ENCODE measurements at regions not wholly inside any gene's neighbourhood (a gene's known extent, or its start where the extent isn't known, plus 50 kb on each side); places are given as distances from the start of the nearest gene placed in this dataset.

DNA sequence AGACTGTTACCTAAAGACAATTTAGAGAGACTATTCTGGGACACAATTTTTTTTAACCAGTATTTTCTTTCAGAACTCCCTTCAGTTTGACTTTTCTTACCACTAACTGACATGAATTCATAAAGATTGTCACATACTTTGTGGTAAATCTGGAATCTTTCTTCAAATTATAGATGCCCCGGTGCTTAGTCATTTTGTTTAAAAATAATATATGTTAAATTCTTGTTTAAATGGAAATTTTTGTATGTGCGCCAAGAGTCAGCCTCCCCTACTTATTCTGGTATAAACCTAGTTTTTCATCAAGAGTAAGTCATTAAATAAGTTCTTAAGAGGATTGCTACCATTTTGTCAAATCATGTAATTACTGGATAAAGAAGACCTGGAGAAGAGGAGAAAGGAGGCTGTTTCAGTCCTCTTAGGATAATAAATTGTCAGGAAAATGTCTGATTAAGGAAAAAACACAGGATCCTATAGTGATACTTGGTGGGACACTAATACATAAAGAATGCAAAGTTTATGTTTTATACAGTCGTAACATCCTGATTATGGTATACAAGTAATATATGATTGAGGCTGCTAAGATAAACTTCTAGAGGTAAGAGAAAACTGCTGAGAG lies 424.4 kb downstream of the PMP22 start:
- Mint-ChIP-seq H3K36me3 (ENCODE audit: low read depth) (no peaks in the 10 kb centered on the region), H3K4me3 (no peak overlapping the region), H3K27me3 (ENCODE audit: insufficient read depth) (no peaks in the 10 kb centered on the region), H3K4me1 (ENCODE audit: low read depth) (no peaks in the 10 kb centered on the region), H3K9me3 (peaks cover 8% of the 10 kb centered on the region), H3K27ac (no peak overlapping the region)
- no peak for DNase-seq (ENCODE audit: low spot score)
- intact Hi-C loops (cut with micrococcal nuclease): no loop called here

- intact Hi-C loops (cut with micrococcal nuclease): no loop called here
- H3K27me3 Mint-ChIP-seq (ENCODE audit: insufficient read depth): no peaks in the 10 kb centered on the region
- H3K27ac Mint-ChIP-seq: no peak overlapping the region
- H3K9me3 Mint-ChIP-seq: peaks cover 5% of the 10 kb centered on the region
- no peaks in the 10 kb centered on the region for H3K36me3 Mint-ChIP-seq (ENCODE audit: low read depth)
- DNase-seq (ENCODE audit: low spot score): no peak
- no peak overlapping the region for H3K4me3 Mint-ChIP-seq
- H3K4me1 Mint-ChIP-seq (ENCODE audit: low read depth): no peaks in the 10 kb centered on the region
Observed at GRCh38 chr17:14838567-14838966, 426.6 kb downstream of the PMP22 start.

GRCh38 chr17:14833201-14833785 lies 431.8 kb downstream of the PMP22 start:
- H3K9me3 Mint-ChIP-seq: peaks cover 5% of the 10 kb centered on the region
- no peaks in the 10 kb centered on the region for H3K36me3 Mint-ChIP-seq (ENCODE audit: low read depth)
- intact Hi-C loops (cut with micrococcal nuclease): no loop called here
- no peak for DNase-seq (ENCODE audit: low spot score)
- H3K4me1 Mint-ChIP-seq (ENCODE audit: low read depth): no peaks in the 10 kb centered on the region
- no peak overlapping the region for H3K27ac Mint-ChIP-seq
- no peaks in the 10 kb centered on the region for H3K27me3 Mint-ChIP-seq (ENCODE audit: insufficient read depth)
- H3K4me3 Mint-ChIP-seq: no peak overlapping the region

- no peak overlapping the region for H3K27ac Mint-ChIP-seq
- H3K27me3 Mint-ChIP-seq (ENCODE audit: insufficient read depth): no peaks in the 10 kb centered on the region
- intact Hi-C loops (cut with micrococcal nuclease): no loop called here
- peaks cover 4% of the 10 kb centered on the region for H3K9me3 Mint-ChIP-seq
- no peak overlapping the region for H3K4me3 Mint-ChIP-seq
- DNase-seq (ENCODE audit: low spot score): no peak
- H3K36me3 Mint-ChIP-seq (ENCODE audit: low read depth): no peaks in the 10 kb centered on the region
- no peaks in the 10 kb centered on the region for H3K4me1 Mint-ChIP-seq (ENCODE audit: low read depth)
Observed at GRCh38 chr17:14831491-14831890, 433.6 kb downstream of the PMP22 start.

DNA sequence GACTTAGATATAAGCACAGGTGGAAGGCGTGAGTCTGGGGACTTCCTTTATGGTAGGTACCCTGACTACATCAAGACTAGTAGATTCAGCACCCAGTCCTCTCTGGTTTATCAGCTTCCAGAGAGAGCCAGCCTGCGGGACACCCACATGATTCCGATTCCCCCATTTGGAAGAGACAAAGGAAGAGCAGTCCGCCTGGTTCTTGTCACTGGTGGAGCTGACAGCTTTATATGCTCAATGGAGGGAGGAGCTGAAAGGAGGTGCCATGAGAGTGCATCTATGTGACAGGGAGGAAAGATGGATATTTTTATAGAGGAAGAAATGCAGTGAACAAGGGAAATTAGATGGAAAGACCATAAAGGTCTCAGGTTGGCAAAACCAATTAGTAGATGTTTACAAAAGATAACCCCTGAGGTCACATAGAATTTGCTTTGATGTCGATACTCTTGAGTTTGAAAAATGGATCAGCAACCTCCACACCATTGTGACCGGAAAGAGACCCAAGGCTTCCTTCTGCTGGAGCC lies 437.7 kb downstream of the PMP22 start:
- H3K9me3 Mint-ChIP-seq: no peaks in the 10 kb centered on the region
- DNase-seq (ENCODE audit: low spot score): no peak
- H3K4me3 Mint-ChIP-seq: no peak overlapping the region
- H3K36me3 Mint-ChIP-seq (ENCODE audit: low read depth): no peaks in the 10 kb centered on the region
- intact Hi-C loops (cut with micrococcal nuclease): no loop called here
- no peaks in the 10 kb centered on the region for H3K4me1 Mint-ChIP-seq (ENCODE audit: low read depth)
- peaks cover 2% of the 10 kb centered on the region for H3K27me3 Mint-ChIP-seq (ENCODE audit: insufficient read depth)
- no peak overlapping the region for H3K27ac Mint-ChIP-seq

DNA sequence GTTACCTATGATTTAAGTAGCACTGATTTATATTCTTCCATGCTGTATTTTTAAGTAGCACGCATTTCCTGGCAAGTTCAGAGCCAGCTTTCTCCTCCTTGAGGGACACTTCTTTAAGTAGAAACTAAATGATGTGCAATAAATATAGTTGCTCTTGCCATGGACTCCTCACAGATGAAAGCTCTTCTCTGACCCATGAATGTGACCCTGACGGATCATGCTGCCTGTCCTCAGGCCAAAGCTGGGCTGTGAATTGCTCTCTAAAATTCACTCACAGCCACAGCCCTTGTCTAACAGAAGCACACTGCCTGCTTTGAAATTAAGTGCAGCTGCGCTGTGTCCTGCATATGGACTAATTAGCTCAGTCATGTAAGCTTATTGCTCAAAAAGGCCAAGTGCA lies 438.8 kb downstream of the PMP22 start:
- DNase-seq (ENCODE audit: low spot score): no peak
- Mint-ChIP-seq H3K27ac (no peak overlapping the region), H3K4me3 (no peak overlapping the region), H3K27me3 (ENCODE audit: insufficient read depth) (peaks cover 2% of the 10 kb centered on the region), H3K9me3 (no peaks in the 10 kb centered on the region), H3K4me1 (ENCODE audit: low read depth) (no peaks in the 10 kb centered on the region), H3K36me3 (ENCODE audit: low read depth) (no peaks in the 10 kb centered on the region)
- intact Hi-C loops (cut with micrococcal nuclease): no loop called here

DNA sequence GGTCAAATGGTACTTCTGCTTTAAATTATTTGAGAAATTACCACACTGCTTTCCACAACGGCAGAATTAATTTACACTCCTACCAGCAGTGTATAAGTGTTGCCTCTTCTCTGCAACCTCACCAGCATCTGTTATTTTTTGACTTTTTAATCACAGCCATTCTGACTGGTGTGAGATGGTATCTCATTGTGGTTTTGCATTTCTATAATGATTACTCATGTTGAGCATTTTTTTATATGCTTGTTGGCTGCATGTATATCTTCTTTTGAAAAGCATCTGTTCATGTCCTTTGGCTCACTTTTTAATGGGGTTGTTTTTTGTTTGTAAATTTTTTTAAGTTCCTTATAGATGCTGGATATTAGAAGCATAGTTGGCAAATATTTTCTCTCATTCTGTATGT lies 446.7 kb downstream of the PMP22 start:
- DNase-seq (ENCODE audit: low spot score): no peak
- no peaks in the 10 kb centered on the region for H3K27me3 Mint-ChIP-seq (ENCODE audit: insufficient read depth)
- H3K4me3 Mint-ChIP-seq: no peak overlapping the region
- no peaks in the 10 kb centered on the region for H3K36me3 Mint-ChIP-seq (ENCODE audit: low read depth)
- peaks cover 3% of the 10 kb centered on the region for H3K9me3 Mint-ChIP-seq
- intact Hi-C loops (cut with micrococcal nuclease): loop anchor here (10.0 kb wide), 1 partner anchor 514 kb away; the partner anchor contains the start of gene HS3ST3B1
- H3K27ac Mint-ChIP-seq: no peak overlapping the region
- peaks cover 5% of the 10 kb centered on the region for H3K4me1 Mint-ChIP-seq (ENCODE audit: low read depth)

- no peaks in the 10 kb centered on the region for H3K36me3 Mint-ChIP-seq (ENCODE audit: low read depth)
- H3K27me3 Mint-ChIP-seq (ENCODE audit: insufficient read depth): peaks cover 4% of the 10 kb centered on the region
- no peak overlapping the region for H3K27ac Mint-ChIP-seq
- peaks cover 3% of the 10 kb centered on the region for H3K9me3 Mint-ChIP-seq
- H3K4me1 Mint-ChIP-seq (ENCODE audit: low read depth): peaks cover 5% of the 10 kb centered on the region
- intact Hi-C loops (cut with micrococcal nuclease): loop anchor here (1.0 to 10.0 kb wide), 2 partner anchors 510 to 1220 kb away; partner anchors contain the start of gene HS3ST3B1
- no peak overlapping the region for H3K4me3 Mint-ChIP-seq
- DNase-seq (ENCODE audit: low spot score): no peak
Observed at GRCh38 chr17:14815079-14815478, 450.0 kb downstream of the PMP22 start.

DNA sequence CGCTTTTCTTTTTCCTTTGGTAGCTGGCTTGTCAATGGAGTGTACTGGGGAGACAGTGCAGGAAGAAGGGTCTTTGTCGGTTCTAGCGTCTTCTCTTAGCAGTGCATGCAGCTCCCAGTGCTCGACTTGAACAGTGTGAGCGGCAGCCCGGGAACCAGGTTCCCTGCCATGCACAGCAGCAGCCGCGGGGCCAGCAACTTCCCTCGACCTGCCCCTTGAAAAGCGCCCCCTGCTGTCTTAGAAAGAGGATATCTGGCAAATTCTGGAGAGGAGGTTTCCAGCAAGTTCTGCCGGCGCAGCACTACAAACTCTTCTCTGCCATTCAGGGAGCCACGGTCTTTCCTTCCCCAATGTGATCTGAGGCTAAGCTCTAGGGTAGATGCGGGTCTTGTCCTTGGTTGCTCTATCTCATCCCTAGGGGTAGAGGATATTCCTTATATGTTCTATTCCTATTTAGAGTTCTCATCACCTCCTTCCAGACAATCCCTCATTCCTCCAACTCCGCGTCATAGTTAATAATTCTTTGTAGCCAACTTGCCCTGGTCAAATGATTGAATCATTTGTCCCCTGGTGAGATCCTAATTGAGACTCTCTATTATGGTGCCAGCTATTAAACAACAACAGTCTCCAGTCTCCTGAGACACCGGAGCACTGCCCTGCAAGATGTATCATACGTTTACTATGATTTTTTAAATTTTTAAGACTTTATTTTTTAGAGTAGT lies 451.3 kb downstream of the PMP22 start:
- peaks cover 5% of the 10 kb centered on the region for H3K4me1 Mint-ChIP-seq (ENCODE audit: low read depth)
- H3K36me3 Mint-ChIP-seq (ENCODE audit: low read depth): no peaks in the 10 kb centered on the region
- peaks cover 3% of the 10 kb centered on the region for H3K9me3 Mint-ChIP-seq
- intact Hi-C loops (cut with micrococcal nuclease): loop anchor here (10.0 kb wide), 1 partner anchor 509 kb away; the partner anchor contains the start of gene HS3ST3B1
- H3K27ac Mint-ChIP-seq: no peak overlapping the region
- H3K4me3 Mint-ChIP-seq: no peak overlapping the region
- DNase-seq (ENCODE audit: low spot score): no peak
- H3K27me3 Mint-ChIP-seq (ENCODE audit: insufficient read depth): peaks cover 4% of the 10 kb centered on the region

DNA sequence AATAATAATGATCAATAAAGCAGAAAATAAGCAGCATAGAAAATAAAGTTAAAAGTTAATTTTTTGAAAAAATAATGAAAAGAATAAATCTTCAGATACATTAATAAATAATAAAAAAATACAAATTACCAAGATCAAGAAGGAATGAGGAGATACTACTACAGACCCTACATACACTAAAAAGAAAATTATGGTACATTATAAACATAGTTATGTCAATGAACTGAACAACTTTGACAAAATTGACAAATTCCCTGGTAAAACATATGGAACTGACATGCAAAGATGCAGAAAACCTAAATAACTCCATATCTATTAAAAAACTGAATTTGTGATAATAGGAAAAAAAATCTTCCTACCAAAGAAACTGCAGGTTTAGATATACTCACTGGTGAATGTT lies 456.7 kb downstream of the PMP22 start:
- DNase-seq (ENCODE audit: low spot score): no peak
- Mint-ChIP-seq H3K4me1 (ENCODE audit: low read depth) (no peaks in the 10 kb centered on the region), H3K4me3 (no peak overlapping the region), H3K27ac (no peak overlapping the region), H3K9me3 (no peaks in the 10 kb centered on the region), H3K27me3 (ENCODE audit: insufficient read depth) (peaks cover 8% of the 10 kb centered on the region), H3K36me3 (ENCODE audit: low read depth) (no peaks in the 10 kb centered on the region)
- intact Hi-C loops (cut with micrococcal nuclease): no loop called here

DNA sequence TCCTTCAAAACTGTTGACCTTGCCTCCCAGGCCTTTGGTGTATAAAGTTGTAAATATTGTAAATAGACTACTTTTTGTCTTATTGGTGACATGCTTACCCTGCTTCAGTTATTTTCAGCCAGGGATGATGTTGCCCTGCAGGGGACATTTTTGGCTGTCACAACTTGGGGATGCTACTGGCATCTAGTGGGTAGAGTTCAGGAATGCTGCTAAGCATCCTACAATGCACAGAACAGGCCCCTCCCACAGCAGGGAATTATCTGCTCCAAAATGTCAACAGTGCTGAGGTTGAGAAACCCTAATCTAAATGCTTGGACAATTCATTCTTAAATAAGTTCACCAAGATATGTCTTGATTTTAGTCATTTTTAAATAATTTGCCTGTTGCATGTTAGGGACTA lies 459.8 kb downstream of the PMP22 start:
- no peak for DNase-seq (ENCODE audit: low spot score)
- Mint-ChIP-seq H3K27me3 (ENCODE audit: insufficient read depth) (peaks cover 5% of the 10 kb centered on the region), H3K4me1 (ENCODE audit: low read depth) (no peaks in the 10 kb centered on the region), H3K36me3 (ENCODE audit: low read depth) (no peaks in the 10 kb centered on the region), H3K4me3 (no peak overlapping the region), H3K9me3 (no peaks in the 10 kb centered on the region), H3K27ac (no peak overlapping the region)
- intact Hi-C loops (cut with micrococcal nuclease): no loop called here

DNA sequence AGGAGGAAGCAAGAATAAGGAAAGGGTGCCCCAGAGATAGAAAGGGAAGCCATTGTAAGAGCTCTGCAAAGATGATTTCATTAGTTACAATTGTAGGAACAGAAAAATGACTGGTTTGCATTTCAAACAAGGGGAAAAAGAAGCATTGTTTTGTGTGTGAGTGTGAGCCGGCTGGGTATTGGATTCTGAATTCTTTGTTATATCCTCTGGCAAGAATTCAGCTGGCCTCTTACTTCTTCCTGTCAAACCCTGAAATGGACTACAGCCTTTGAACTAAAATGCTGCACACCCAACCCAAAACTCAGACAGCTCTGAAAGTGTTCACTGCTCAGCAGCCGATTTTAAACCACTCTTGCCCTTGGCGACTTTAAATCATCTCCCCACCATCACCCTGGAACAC lies 461.3 kb downstream of the PMP22 start:
- no peak for DNase-seq (ENCODE audit: low spot score)
- Mint-ChIP-seq H3K27ac (no peak overlapping the region), H3K4me3 (no peak overlapping the region), H3K9me3 (no peaks in the 10 kb centered on the region), H3K36me3 (ENCODE audit: low read depth) (no peaks in the 10 kb centered on the region), H3K4me1 (ENCODE audit: low read depth) (no peaks in the 10 kb centered on the region), H3K27me3 (ENCODE audit: insufficient read depth) (peaks cover 5% of the 10 kb centered on the region)
- intact Hi-C loops (cut with micrococcal nuclease): no loop called here

DNA sequence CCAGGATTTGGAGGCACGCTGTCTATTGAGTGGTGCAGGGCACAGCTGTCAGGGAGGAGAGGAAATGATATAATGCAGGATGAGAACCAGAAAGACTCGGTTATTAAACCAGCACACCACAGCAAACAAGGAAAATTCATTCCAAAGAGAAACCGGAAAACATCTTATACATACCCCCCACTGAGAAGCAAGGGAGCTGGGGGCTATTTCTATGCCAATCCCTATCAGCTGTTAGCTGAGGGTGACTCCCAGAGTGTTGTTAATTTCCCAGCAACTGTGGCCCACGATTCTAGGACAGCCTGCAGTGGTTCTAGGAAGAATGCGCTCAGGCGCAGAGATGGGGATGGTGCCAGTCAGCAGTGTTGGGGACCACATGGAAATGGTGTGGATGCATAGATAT lies 467.3 kb downstream of the PMP22 start:
- DNase-seq (ENCODE audit: low spot score): no peak
- no peaks in the 10 kb centered on the region for H3K4me1 Mint-ChIP-seq (ENCODE audit: low read depth)
- H3K4me3 Mint-ChIP-seq: no peak overlapping the region
- no peaks in the 10 kb centered on the region for H3K27me3 Mint-ChIP-seq (ENCODE audit: insufficient read depth)
- H3K9me3 Mint-ChIP-seq: no peaks in the 10 kb centered on the region
- H3K27ac Mint-ChIP-seq: no peak overlapping the region
- intact Hi-C loops (cut with micrococcal nuclease): no loop called here
- no peaks in the 10 kb centered on the region for H3K36me3 Mint-ChIP-seq (ENCODE audit: low read depth)

Data from activated T-helper 1 cell treated with anti-CD3 and anti-CD28 coated beads, Interleukin-12 subunit alpha, Interleukin-12 subunit beta, Interleukin-2, Interleukin-4 antibody, amounts not matched to agents 30 ng/mL and 10 ng/mL and 1 ng/mL, durations not matched to agents 14 hours and 24 hours and 36 hours (primary cell).